ENCODE measurements at regions not wholly inside any gene's neighbourhood (a gene's known extent, or its start where the extent isn't known, plus 50 kb on each side); places are given as distances from the start of the nearest gene placed in this dataset.

DNA sequence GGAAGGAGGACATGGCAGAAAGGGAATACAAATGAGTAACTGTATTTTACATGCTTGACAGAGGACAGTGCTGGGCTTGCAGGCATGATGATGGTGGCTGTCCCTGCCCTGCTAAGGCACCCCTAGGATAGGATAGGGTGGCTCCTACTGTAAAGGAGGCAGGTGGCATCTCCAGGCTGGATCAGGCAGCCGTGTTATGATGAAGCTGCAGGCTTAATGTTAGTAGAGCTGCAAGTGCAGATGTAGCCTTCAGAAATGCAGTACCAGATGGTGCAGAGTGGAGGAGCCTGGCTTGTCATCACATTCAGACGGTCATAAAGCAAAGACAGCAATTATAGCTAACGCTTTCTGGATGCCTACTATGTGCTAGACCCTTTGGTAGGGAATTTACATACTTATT, 287.9 kb upstream of the PODXL start:
- TF ChIP-seq CTCF (IDR thresholded peaks at IDR 0.05; ENCODE audit: insufficient read depth, low read depth, low read length): no peak
- TF ChIP-seq EZH2 (IDR thresholded peaks at IDR 0.05; ENCODE audit: insufficient read depth, low read length): no peak

All from astrocyte (in vitro differentiated cells and primary cell).